Panc1 (cell line): ENCODE measurements at regions not wholly inside any gene's neighbourhood (a gene's known extent, or its start where the extent isn't known, plus 50 kb on each side); places are given as distances from the start of the nearest gene placed in this dataset.

Source experiments
- ATAC-seq: fragments of 200-7000 bp; cut with Tn5 transposase; 2 replicates; pipeline ENCODE4 v1.9.1; 2020; ENCODE audit warnings: mild to moderate bottlenecking, moderate library complexity
- BruUV-seq: library from RNA; stranded (reverse); fragments of 400-500 nt; replicated peaks from 2 replicates; lab custom pipeline; 2021; lab: Mats Ljungman, UMichigan
- CTCF ChIA-PET: fragments of 300-600 bp; sonication (Branson Sonifier 250); formaldehyde crosslinking; loops from one replicate; lab custom pipeline; 2022; ENCODE audit warnings: antibody characterized with exemption; lab: Charles Lee
- POLR2A ChIA-PET: fragments of 300-600 bp; sonication (Branson Sonifier 250); formaldehyde crosslinking; loops from one replicate; lab custom pipeline; 2022; ENCODE audit warnings: antibody characterized with exemption; lab: Charles Lee
- DNase-seq: peaks from one replicate; pipeline ENCODE4 v3.0.0-alpha.2; 2010; ENCODE audit warnings: low read depth, low spot score
- H3K27ac ChIP-seq: 2 replicates; pipeline ENCODE4 v1.5.1; 2011; ENCODE audit warnings: mild to moderate bottlenecking, low read length, inconsistent platforms
- H3K27me3 ChIP-seq: fragments of 200-500 bp; sonication (Bioruptor generic); 2 replicates; pipeline ENCODE4 v1.6.0; 2014; ENCODE audit warnings: low read length, inconsistent platforms; ENCODE audit not compliant: control insufficient read depth, insufficient read depth
- H3K36me3 ChIP-seq: fragments of 200-500 bp; sonication (Bioruptor generic); 2 replicates; pipeline ENCODE4 v1.5.1; 2014; ENCODE audit warnings: inconsistent platforms, mild to moderate bottlenecking, low read length, moderate library complexity; ENCODE audit not compliant: control insufficient read depth, insufficient read depth
- H3K4me1 ChIP-seq: 2 replicates; pipeline ENCODE4 v1.5.1; 2011; ENCODE audit warnings: inconsistent platforms, mild to moderate bottlenecking, low read length, moderate library complexity; ENCODE audit not compliant: control insufficient read depth, insufficient read depth
- H3K4me3 ChIP-seq, 2 experiments: 2 replicates each; pipeline ENCODE4 v1.5.1; 2011 to 2012; ENCODE audit warnings: low read depth in 2 of 2, low read length in 2 of 2, mild to moderate bottlenecking in 2 of 2, inconsistent platforms in 1 of 2, moderate library complexity in 1 of 2
- H3K9me3 ChIP-seq: fragments of 200-500 bp; sonication (Bioruptor generic); 2 replicates; pipeline ENCODE4 v1.5.1; 2014; ENCODE audit warnings: low read depth, mild to moderate bottlenecking, inconsistent platforms, low read length, moderate library complexity; ENCODE audit not compliant: control insufficient read depth, insufficient read depth
- POLR2AphosphoS5 ChIP-seq: IDR thresholded peaks from 2 replicates; pipeline ENCODE4 v1.6.1; 2012; ENCODE audit warnings: mild to moderate bottlenecking, low read depth, low read length, moderate library complexity
- SIN3A ChIP-seq: IDR thresholded peaks from 2 replicates; pipeline ENCODE4 v1.6.1; 2012; ENCODE audit warnings: low read depth, mild to moderate bottlenecking, low read length, moderate library complexity, borderline replicate concordance; ENCODE audit not compliant: insufficient read depth
- TCF7L2 ChIP-seq: IDR thresholded peaks from 2 replicates; pipeline ENCODE4 v1.6.1; 2011; ENCODE audit warnings: mild to moderate bottlenecking, low read depth, low read length, inconsistent platforms
- in situ Hi-C: cut with HindIII; loops from 2 replicates; pipeline ENCODE4 v1.10.0; 2016; ENCODE audit warnings: low sequenced_read_pairs, low pct_unique_long_range_greater_than_20kb
- intact Hi-C: fragments of 100-400 bp; cut with micrococcal nuclease; formaldehyde crosslinking; loops from one replicate; pipeline ENCODE4 v1.10.0; 2022; ENCODE audit not compliant: unreplicated experiment
- TF ChIP-seq, protein P1 (sequence below): fragments of 450-650 bp; IDR thresholded peaks from 2 replicates; pipeline ENCODE4 v1.5.1; 2017; ENCODE audit warnings: mild to moderate bottlenecking
- TF ChIP-seq, protein P2 (sequence below), 2 experiments: IDR thresholded peaks; 2 replicates each; pipeline ENCODE4 v1.6.1; 2011 to 2012; ENCODE audit warnings: low read depth in 2 of 2, control low read depth in 1 of 2, low read length in 1 of 2, mild to moderate bottlenecking in 1 of 2, moderate library complexity in 1 of 2; ENCODE audit not compliant: insufficient read depth in 1 of 2

DNA sequence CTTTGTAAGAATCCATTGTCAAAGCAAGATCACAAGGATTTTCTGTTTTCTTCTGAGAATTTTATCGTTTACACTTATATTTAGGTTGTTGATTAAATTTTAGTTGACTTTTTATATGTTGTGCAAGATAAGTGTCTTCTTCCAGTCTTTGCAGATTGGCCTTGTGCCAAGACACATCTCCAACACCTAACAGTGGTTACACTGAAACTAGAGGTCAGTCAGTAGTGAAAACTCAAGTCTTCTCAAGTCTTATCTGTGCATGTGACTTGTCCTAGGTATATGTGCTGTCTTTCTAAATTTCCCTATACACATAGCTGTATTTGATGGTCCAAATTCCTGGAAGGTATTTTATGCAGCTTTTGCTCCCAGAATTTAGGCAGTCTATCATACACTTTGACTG, 1183.2 kb upstream of the B3GALT2 start:
- TF ChIP-seq, protein P1, sequence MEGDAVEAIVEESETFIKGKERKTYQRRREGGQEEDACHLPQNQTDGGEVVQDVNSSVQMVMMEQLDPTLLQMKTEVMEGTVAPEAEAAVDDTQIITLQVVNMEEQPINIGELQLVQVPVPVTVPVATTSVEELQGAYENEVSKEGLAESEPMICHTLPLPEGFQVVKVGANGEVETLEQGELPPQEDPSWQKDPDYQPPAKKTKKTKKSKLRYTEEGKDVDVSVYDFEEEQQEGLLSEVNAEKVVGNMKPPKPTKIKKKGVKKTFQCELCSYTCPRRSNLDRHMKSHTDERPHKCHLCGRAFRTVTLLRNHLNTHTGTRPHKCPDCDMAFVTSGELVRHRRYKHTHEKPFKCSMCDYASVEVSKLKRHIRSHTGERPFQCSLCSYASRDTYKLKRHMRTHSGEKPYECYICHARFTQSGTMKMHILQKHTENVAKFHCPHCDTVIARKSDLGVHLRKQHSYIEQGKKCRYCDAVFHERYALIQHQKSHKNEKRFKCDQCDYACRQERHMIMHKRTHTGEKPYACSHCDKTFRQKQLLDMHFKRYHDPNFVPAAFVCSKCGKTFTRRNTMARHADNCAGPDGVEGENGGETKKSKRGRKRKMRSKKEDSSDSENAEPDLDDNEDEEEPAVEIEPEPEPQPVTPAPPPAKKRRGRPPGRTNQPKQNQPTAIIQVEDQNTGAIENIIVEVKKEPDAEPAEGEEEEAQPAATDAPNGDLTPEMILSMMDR: no peak
- TF ChIP-seq SIN3A (no peak), TCF7L2 (no peak), POLR2AphosphoS5 (no peak)
- TF ChIP-seq, protein P2, sequence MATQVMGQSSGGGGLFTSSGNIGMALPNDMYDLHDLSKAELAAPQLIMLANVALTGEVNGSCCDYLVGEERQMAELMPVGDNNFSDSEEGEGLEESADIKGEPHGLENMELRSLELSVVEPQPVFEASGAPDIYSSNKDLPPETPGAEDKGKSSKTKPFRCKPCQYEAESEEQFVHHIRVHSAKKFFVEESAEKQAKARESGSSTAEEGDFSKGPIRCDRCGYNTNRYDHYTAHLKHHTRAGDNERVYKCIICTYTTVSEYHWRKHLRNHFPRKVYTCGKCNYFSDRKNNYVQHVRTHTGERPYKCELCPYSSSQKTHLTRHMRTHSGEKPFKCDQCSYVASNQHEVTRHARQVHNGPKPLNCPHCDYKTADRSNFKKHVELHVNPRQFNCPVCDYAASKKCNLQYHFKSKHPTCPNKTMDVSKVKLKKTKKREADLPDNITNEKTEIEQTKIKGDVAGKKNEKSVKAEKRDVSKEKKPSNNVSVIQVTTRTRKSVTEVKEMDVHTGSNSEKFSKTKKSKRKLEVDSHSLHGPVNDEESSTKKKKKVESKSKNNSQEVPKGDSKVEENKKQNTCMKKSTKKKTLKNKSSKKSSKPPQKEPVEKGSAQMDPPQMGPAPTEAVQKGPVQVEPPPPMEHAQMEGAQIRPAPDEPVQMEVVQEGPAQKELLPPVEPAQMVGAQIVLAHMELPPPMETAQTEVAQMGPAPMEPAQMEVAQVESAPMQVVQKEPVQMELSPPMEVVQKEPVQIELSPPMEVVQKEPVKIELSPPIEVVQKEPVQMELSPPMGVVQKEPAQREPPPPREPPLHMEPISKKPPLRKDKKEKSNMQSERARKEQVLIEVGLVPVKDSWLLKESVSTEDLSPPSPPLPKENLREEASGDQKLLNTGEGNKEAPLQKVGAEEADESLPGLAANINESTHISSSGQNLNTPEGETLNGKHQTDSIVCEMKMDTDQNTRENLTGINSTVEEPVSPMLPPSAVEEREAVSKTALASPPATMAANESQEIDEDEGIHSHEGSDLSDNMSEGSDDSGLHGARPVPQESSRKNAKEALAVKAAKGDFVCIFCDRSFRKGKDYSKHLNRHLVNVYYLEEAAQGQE (IDR thresholded peaks at IDR 0.05; ENCODE audit: insufficient read depth in 1 of 2, low read depth in 2 of 2, low read length in 1 of 2): no peak
- POLR2A ChIA-PET: no interaction called here
- no peak overlapping the region for H3K27ac ChIP-seq
- H3K9me3 ChIP-seq: no peaks in the 10 kb centered on the region
- peaks cover 4% of the 10 kb centered on the region; the same call in 1 of the 2 replicates for H3K4me1 ChIP-seq
- CTCF ChIA-PET: no interaction called here
- H3K4me3 ChIP-seq: no peak overlapping the region
- no TSS peak for BruUV-seq
- ATAC-seq: no peak
- H3K27me3 ChIP-seq: no peaks in the 10 kb centered on the region
- in situ Hi-C loops (no loop called here), intact Hi-C loops (no loop called here)
- H3K36me3 ChIP-seq: no peaks in the 10 kb centered on the region
- no peak for DNase-seq

DNA sequence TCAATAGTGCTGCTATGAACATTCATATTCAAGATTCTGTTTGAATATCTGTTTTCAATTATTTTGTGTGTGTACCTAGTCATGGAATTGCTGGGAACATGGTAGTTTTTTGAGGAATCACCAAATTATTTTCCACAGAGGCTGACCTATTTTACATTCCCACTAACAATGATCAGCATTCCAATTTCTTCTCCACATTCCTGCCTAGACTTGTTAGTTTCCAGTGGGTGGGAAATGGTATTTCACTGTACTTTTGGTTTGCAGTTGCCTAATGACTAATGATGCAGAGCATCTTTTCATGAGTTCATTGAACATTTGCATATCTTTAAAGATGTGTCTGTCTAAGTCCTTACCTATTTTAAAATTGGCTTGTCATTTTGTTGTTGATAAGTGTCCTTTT, 1182.6 kb upstream of the B3GALT2 start:
- in situ Hi-C loops: no loop called here
- no peak for DNase-seq
- H3K36me3 ChIP-seq: no peaks in the 10 kb centered on the region
- no peak for TF ChIP-seq TCF7L2
- TF ChIP-seq SIN3A: no peak
- no peak for TF ChIP-seq POLR2AphosphoS5
- TF ChIP-seq, protein P2 (IDR thresholded peaks at IDR 0.05; ENCODE audit: insufficient read depth in 1 of 2, low read depth in 2 of 2, low read length in 1 of 2): no peak
- TF ChIP-seq, protein P1: no peak
- CTCF ChIA-PET: no interaction called here
- H3K9me3 ChIP-seq: no peaks in the 10 kb centered on the region
- ATAC-seq: no peak
- no peak overlapping the region for H3K27ac ChIP-seq
- intact Hi-C loops: no loop called here
- POLR2A ChIA-PET: no interaction called here
- no peaks in the 10 kb centered on the region for H3K27me3 ChIP-seq
- no peak overlapping the region for H3K4me3 ChIP-seq
- H3K4me1 ChIP-seq: peaks cover 4% of the 10 kb centered on the region; the same call in 1 of the 2 replicates
- no TSS peak for BruUV-seq
